Gastrocnemius medialis (tissue), 4 donors: ENCODE measurements at regions not wholly inside any gene's neighbourhood (a gene's known extent, or its start where the extent isn't known, plus 50 kb on each side); places are given as distances from the start of the nearest gene placed in this dataset.

ENCODE experiments used
- POLR2A ChIP-seq, 2 donors: fragments of 450-650 bp; IDR thresholded peaks; one replicate each; pipeline ENCODE4 v1.6.1; 2017; ENCODE audit warnings: antibody characterized with exemption in 2 of 2, mild to moderate bottlenecking in 2 of 2, moderate library complexity in 2 of 2
- TF ChIP-seq, protein P1 (sequence below), 5 experiments: fragments of 450-650 bp in 3 of 5; fragments of 200-600 bp in 2 of 5; sonication (generic) in 2 of 5; IDR thresholded peaks in 4 of 5; conservative IDR thresholded peaks in 1 of 5; 1 replicate in 4 of 5; 2 replicates in 1 of 5; pipeline ENCODE4 v1.5.1; 2016 to 2019; ENCODE audit warnings: antibody characterized with exemption in 5 of 5, mild to moderate bottlenecking in 3 of 5, moderate library complexity in 3 of 5

DNA sequence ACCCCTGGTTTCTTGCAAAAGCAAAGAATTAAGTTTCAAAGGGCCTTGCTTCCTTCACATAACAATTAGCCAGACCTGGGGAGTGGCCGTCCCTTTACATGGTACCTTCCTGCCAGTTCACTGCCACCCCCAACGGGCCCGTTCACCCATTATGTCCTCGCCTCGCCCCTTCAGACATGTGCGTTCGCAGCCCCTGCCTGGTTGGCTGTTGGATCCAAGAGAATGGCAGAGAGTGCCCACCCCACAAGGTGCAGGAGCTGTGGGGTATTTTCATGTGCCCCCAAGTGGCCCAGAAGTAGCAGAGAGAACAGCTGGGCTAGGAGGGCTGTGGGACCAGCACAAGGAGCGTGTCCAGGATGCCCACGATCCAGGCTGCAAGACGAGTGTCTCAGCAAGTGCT is 422.9 kb upstream of the SULF2 start:
- TF ChIP-seq, protein P1, sequence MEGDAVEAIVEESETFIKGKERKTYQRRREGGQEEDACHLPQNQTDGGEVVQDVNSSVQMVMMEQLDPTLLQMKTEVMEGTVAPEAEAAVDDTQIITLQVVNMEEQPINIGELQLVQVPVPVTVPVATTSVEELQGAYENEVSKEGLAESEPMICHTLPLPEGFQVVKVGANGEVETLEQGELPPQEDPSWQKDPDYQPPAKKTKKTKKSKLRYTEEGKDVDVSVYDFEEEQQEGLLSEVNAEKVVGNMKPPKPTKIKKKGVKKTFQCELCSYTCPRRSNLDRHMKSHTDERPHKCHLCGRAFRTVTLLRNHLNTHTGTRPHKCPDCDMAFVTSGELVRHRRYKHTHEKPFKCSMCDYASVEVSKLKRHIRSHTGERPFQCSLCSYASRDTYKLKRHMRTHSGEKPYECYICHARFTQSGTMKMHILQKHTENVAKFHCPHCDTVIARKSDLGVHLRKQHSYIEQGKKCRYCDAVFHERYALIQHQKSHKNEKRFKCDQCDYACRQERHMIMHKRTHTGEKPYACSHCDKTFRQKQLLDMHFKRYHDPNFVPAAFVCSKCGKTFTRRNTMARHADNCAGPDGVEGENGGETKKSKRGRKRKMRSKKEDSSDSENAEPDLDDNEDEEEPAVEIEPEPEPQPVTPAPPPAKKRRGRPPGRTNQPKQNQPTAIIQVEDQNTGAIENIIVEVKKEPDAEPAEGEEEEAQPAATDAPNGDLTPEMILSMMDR (IDR thresholded peaks at IDR 0.05 in 4 of 5, conservative IDR thresholded peaks at IDR 0.05 in 1 of 5) = no peak
- no peak for TF ChIP-seq POLR2A (IDR thresholded peaks at IDR 0.05)
